Transverse colon (tissue), 4 donors: ENCODE measurements at regions not wholly inside any gene's neighbourhood (a gene's known extent, or its start where the extent isn't known, plus 50 kb on each side); places are given as distances from the start of the nearest gene placed in this dataset.

ENCODE experiments used
- DNase-seq: peaks from one replicate; pipeline ENCODE4 v3.0.0-alpha.2; 2019
- H3K27ac ChIP-seq, 4 donors: fragments of 200-600 bp; sonication (generic); 2 replicates each; pipeline ENCODE4 v1.5.1; 2016 to 2018; ENCODE audit warnings: inconsistent platforms in 4 of 4
- H3K27me3 ChIP-seq: fragments of 200-600 bp; sonication (generic); 2 replicates; pipeline ENCODE4 v1.5.1; 2017; ENCODE audit warnings: inconsistent platforms
- H3K36me3 ChIP-seq, 4 donors: fragments of 200-600 bp; sonication (generic); 2 replicates each; pipeline ENCODE4 v1.5.1; 2017 to 2019; ENCODE audit warnings: inconsistent platforms in 4 of 4
- H3K4me1 ChIP-seq, 4 donors: fragments of 200-600 bp; sonication (generic); 2 replicates each; pipeline ENCODE4 v1.5.1; 2017 to 2020; ENCODE audit warnings: inconsistent platforms in 4 of 4
- H3K4me3 ChIP-seq, 4 donors: fragments of 200-600 bp; sonication (generic); 1 replicate in 1 of 4; 2 replicates in 3 of 4; pipeline versions ENCODE4 v1.5.1 to v1.6.1; 2017 to 2019; ENCODE audit warnings: inconsistent platforms in 4 of 4
- H3K9me3 ChIP-seq, 2 donors: fragments of 200-600 bp; sonication (generic); 2 replicates each; pipeline ENCODE4 v1.5.1; 2017 to 2019; ENCODE audit warnings: inconsistent platforms in 2 of 2
- EP300 ChIP-seq: sonication (generic); formaldehyde crosslinking; IDR thresholded peaks from one replicate; pipeline ENCODE4 v1.6.1; 2017; ENCODE audit warnings: antibody characterized with exemption, low read depth
- POLR2A ChIP-seq: fragments of 450-650 bp; IDR thresholded peaks from one replicate; pipeline ENCODE4 v1.6.1; 2016; ENCODE audit warnings: antibody characterized with exemption, mild to moderate bottlenecking, moderate library complexity
- POLR2AphosphoS5 ChIP-seq, 3 donors: sonication (generic); formaldehyde crosslinking; IDR thresholded peaks; one replicate each; pipeline ENCODE4 v1.6.1; 2016; ENCODE audit warnings: antibody characterized with exemption in 3 of 3
- WGBS, 2 donors: methylation state at CpG; one replicate each; pipeline ENCODE4 v1.1.5; 2018; ENCODE audit warnings: low coverage in 1 of 2; 5-methylcytosine and 5-hydroxymethylcytosine counted together
- in situ Hi-C, 4 donors: fragments of 200-750 bp; cut with MboI; loops; one replicate each; pipeline versions ENCODE4 v1.15.0 to v1.15.1; 2017; ENCODE audit warnings: low sequenced_read_pairs in 3 of 4, low pct_ligation_motif_present in 1 of 4, low pct_unique_long_range_greater_than_20kb in 1 of 4
- intact Hi-C: fragments of 100-400 bp; cut with DNase I; formaldehyde crosslinking; loops from one replicate; pipeline ENCODE4 v1.15.1; 2023; ENCODE audit warnings: low total_unique reads
- TF ChIP-seq, protein P1 (sequence below), 5 experiments: fragments of 200-600 bp in 3 of 5; fragments of 450-650 bp in 2 of 5; sonication (generic) in 3 of 5; IDR thresholded peaks; 1 replicate in 2 of 5; 2 replicates in 3 of 5; pipeline ENCODE4 v1.5.1; 2016 to 2017; ENCODE audit warnings: antibody characterized with exemption in 5 of 5, inconsistent platforms in 3 of 5, mild to moderate bottlenecking in 2 of 5, moderate library complexity in 1 of 5

- Histone ChIP-seq H3K4me3 (no peak overlapping the region), H3K4me1 (no peaks in the 10 kb centered on the region), H3K36me3 (no peaks in the 10 kb centered on the region), H3K9me3 (no peaks in the 10 kb centered on the region), H3K27ac (no peak overlapping the region), H3K27me3 (no peaks in the 10 kb centered on the region)
- 52 to 82% methylated on average over 2 of the region's 2 CpGs for WGBS, 2 donors
- intact Hi-C loops: no loop called here
- in situ Hi-C loops: no loop called here
- no peak for DNase-seq
- TF ChIP-seq POLR2AphosphoS5 (IDR thresholded peaks at IDR 0.05) (no peak), POLR2A (no peak), EP300 (no peak)
- TF ChIP-seq, protein P1, sequence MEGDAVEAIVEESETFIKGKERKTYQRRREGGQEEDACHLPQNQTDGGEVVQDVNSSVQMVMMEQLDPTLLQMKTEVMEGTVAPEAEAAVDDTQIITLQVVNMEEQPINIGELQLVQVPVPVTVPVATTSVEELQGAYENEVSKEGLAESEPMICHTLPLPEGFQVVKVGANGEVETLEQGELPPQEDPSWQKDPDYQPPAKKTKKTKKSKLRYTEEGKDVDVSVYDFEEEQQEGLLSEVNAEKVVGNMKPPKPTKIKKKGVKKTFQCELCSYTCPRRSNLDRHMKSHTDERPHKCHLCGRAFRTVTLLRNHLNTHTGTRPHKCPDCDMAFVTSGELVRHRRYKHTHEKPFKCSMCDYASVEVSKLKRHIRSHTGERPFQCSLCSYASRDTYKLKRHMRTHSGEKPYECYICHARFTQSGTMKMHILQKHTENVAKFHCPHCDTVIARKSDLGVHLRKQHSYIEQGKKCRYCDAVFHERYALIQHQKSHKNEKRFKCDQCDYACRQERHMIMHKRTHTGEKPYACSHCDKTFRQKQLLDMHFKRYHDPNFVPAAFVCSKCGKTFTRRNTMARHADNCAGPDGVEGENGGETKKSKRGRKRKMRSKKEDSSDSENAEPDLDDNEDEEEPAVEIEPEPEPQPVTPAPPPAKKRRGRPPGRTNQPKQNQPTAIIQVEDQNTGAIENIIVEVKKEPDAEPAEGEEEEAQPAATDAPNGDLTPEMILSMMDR (IDR thresholded peaks at IDR 0.05): no peak
Observed at GRCh38 chr17:51507444-51507843, 247.1 kb downstream of the UTP18 start.

DNA sequence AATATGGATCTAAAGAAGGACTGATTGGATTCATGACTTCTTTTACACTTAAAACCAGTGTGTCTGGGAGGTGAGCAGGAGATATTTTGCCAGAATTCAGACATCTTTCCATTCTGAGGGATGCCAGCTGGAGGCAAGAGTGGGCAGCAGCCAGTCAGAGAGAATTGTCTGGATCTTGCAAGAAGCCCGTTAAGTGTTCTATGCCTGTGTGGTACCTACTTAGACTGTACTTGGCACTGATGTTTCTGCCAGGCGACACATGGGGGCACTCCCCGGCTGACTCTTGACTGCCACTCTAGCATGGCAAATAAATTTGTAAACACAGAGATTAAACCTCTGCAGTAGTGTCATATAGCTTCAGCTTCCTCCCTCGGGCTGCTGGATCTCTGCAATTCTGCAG is 247.7 kb downstream of the UTP18 start:
- Histone ChIP-seq H3K4me1 (no peaks in the 10 kb centered on the region), H3K27me3 (no peaks in the 10 kb centered on the region), H3K27ac (no peak overlapping the region), H3K4me3 (no peak overlapping the region), H3K9me3 (no peaks in the 10 kb centered on the region), H3K36me3 (no peaks in the 10 kb centered on the region)
- DNase-seq: no peak
- in situ Hi-C loops: no loop called here
- intact Hi-C loops: no loop called here
- TF ChIP-seq EP300 (no peak), POLR2AphosphoS5 (IDR thresholded peaks at IDR 0.05) (no peak), POLR2A (no peak)
- 40 to 55% methylated on average over 4 of the region's 4 CpGs for WGBS, 2 donors

DNA sequence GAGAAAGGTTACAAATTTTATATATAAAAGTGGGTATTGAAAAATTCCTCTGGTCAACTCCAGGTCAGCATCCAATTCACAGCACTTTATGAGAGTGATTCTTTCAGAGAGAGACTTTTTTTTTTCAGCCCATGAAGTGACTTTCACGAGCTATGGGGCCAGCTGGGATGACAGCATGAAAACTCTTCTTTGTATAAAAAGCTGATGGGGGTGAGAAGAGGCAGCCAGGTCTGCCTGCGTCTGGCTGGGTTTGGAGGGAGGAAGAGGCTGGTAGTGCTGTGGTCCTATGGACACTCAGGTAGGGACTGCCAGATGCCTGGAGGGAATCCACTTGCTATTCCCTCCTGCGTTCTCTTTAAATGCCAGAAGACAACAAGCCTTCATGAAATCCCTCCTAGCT is 250.6 kb downstream of the UTP18 start:
- H3K27ac ChIP-seq: no peak overlapping the region
- no peak for DNase-seq
- no peaks in the 10 kb centered on the region for H3K4me1 ChIP-seq
- whole genome bisulfite sequencing, 2 donors: 20 to 61% methylated on average over 1 to 3 of the region's 3 CpGs
- H3K36me3 ChIP-seq: no peaks in the 10 kb centered on the region
- no peaks in the 10 kb centered on the region for H3K27me3 ChIP-seq
- intact Hi-C loops (no loop called here), in situ Hi-C loops (no loop called here)
- no peak overlapping the region for H3K4me3 ChIP-seq
- TF ChIP-seq EP300: no peak
- no peak for TF ChIP-seq POLR2A
- TF ChIP-seq POLR2AphosphoS5 (IDR thresholded peaks at IDR 0.05): no peak
- no peaks in the 10 kb centered on the region for H3K9me3 ChIP-seq

DNA sequence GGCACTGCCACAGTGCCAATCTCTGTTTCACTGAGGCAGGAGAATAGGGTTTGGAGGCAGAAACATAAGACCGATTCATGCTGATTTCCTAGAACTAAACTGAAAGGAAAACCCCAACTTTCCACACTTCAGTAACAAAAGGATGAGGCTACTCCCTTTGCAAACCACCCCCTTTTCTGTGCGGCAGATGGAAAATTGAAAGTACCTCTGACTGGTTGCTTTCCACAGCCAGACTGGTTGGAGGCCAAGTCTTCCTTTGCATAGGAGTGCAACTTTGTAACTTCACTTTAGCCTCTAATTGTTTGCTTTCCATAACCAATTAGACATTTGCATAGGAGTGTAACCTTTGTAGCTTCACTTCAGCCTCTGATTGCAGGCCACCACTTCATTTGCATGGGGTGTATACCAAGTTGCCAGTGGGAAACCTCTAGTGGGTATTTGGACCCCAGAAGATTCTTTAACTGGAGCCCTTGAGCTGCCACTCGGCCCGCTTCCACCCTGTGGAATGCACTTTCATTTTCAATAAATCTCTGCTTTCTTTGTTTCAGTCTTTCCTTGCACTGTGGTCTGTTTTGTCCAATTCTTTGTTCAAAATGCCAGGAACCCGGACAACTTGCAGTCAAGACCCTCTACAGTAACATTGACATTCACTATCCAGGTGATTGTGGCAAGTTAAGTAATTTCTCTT is 252.0 kb downstream of the UTP18 start:
- Histone ChIP-seq H3K9me3 (no peaks in the 10 kb centered on the region), H3K27ac (no peak overlapping the region), H3K4me3 (no peak overlapping the region), H3K4me1 (no peaks in the 10 kb centered on the region), H3K27me3 (no peaks in the 10 kb centered on the region), H3K36me3 (no peaks in the 10 kb centered on the region)
- no peak for TF ChIP-seq EP300
- TF ChIP-seq, protein P1 (IDR thresholded peaks at IDR 0.05): no peak
- no peak for TF ChIP-seq POLR2AphosphoS5 (IDR thresholded peaks at IDR 0.05)
- no peak for TF ChIP-seq POLR2A
- DNase-seq: no peak
- intact Hi-C loops: no loop called here
- WGBS, 2 donors: 68 to 75% methylated on average over 1 to 5 of the region's 5 CpGs
- in situ Hi-C loops: no loop called here

GRCh38 chr17:51516924-51517323 is 256.6 kb downstream of the UTP18 start:
- no peaks in the 10 kb centered on the region for H3K36me3 ChIP-seq
- no peaks in the 10 kb centered on the region for H3K27me3 ChIP-seq
- in situ Hi-C loops: no loop called here
- no peak overlapping the region for H3K4me3 ChIP-seq
- H3K27ac ChIP-seq: no peak overlapping the region
- no peak for DNase-seq
- TF ChIP-seq EP300 (no peak), POLR2A (no peak)
- TF ChIP-seq, protein P1 (IDR thresholded peaks at IDR 0.05): no peak
- H3K4me1 ChIP-seq: no peaks in the 10 kb centered on the region
- no peaks in the 10 kb centered on the region for H3K9me3 ChIP-seq
- WGBS, 2 donors: 38 to 46% methylated on average over 3 of the region's 3 CpGs
- intact Hi-C loops: no loop called here
